ENCODE measurements at regions not wholly inside any gene's neighbourhood (a gene's known extent, or its start where the extent isn't known, plus 50 kb on each side); places are given as distances from the start of the nearest gene placed in this dataset.

DNA sequence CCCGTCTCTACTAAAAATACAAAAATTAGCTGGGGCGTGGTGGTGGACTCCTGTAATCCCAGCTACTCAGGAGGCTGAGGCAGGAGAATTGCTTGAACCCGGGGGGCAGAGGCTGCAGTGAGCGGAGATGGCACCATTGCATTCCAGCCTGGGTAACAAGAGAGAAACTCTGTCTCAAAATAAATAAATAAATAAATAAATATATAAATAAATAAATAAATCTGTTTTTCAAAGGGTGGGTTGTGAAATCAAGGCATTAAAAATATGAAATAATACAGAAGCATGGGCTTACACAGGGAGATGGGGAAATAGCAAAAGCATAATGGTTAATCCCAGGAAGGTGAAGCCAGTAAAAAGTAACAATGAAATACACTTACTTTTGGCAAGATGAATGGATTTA lies 93.9 kb downstream of the LYZL2 start:
- TF ChIP-seq, protein P1, sequence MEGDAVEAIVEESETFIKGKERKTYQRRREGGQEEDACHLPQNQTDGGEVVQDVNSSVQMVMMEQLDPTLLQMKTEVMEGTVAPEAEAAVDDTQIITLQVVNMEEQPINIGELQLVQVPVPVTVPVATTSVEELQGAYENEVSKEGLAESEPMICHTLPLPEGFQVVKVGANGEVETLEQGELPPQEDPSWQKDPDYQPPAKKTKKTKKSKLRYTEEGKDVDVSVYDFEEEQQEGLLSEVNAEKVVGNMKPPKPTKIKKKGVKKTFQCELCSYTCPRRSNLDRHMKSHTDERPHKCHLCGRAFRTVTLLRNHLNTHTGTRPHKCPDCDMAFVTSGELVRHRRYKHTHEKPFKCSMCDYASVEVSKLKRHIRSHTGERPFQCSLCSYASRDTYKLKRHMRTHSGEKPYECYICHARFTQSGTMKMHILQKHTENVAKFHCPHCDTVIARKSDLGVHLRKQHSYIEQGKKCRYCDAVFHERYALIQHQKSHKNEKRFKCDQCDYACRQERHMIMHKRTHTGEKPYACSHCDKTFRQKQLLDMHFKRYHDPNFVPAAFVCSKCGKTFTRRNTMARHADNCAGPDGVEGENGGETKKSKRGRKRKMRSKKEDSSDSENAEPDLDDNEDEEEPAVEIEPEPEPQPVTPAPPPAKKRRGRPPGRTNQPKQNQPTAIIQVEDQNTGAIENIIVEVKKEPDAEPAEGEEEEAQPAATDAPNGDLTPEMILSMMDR (conservative IDR thresholded peaks at IDR 0.05; ENCODE audit: low read depth, low read length), result no peak
- TF ChIP-seq EZH2 (IDR thresholded peaks at IDR 0.05; ENCODE audit: borderline replicate concordance, low read depth, low read length, poor library complexity, severe bottlenecking), result no peak

Measured in A673 (cell line).